ENCODE measurements at regions not wholly inside any gene's neighbourhood (a gene's known extent, or its start where the extent isn't known, plus 50 kb on each side); places are given as distances from the start of the nearest gene placed in this dataset.
A peak's percentile ranks its signal among the peaks of the same experiment; 100 is the strongest.

GRCh38 chr5:52043543-52043942 is 660.3 kb downstream of the ISL1 start:
- Histone ChIP-seq H3K4me3 (ENCODE audit: low read length) (no peak overlapping the region), H3K9me2 (ENCODE audit: insufficient read depth, low read length) (no peaks in the 10 kb centered on the region)

GRCh38 chr5:52051759-52052158 is 668.5 kb downstream of the ISL1 start:
- Histone ChIP-seq H3K9me2 (ENCODE audit: insufficient read depth, low read length) (no peaks in the 10 kb centered on the region), H3K36me3 (ENCODE audit: insufficient read depth, low read length) (no peaks in the 10 kb centered on the region), H3K27me3 (ENCODE audit: insufficient read depth, low read depth, low read length) (no peaks in the 10 kb centered on the region), H3K4me3 (ENCODE audit: low read length) (no peak overlapping the region), H3K4me2 (ENCODE audit: low read length) (no peak overlapping the region), H3K79me2 (replicated peaks; ENCODE audit: insufficient read depth, low read length) (no peaks in the 10 kb centered on the region), H2AFZ (ENCODE audit: low read depth, low read length) (no peak overlapping the region), H3K9ac (ENCODE audit: low read length) (no peak overlapping the region), H3K27ac (ENCODE audit: low read length) (no peak overlapping the region), H3F3A (ENCODE audit: insufficient read depth, low read length, poor library complexity, severe bottlenecking) (no peaks in the 10 kb centered on the region), H4K20me1 (ENCODE audit: insufficient read depth) (no peaks in the 10 kb centered on the region), H3K9me3 (ENCODE audit: low read length) (no peaks in the 10 kb centered on the region)
- no peak for TF ChIP-seq RAD21 (conservative IDR thresholded peaks at IDR 0.05)
- TF ChIP-seq EP300 (conservative IDR thresholded peaks at IDR 0.05; ENCODE audit: poor library complexity, severe bottlenecking): no peak
- TF ChIP-seq CTCF (IDR thresholded peaks at IDR 0.05; ENCODE audit: poor library complexity, severe bottlenecking): no peak
- TF ChIP-seq TAF1 (IDR thresholded peaks at IDR 0.05; ENCODE audit: low read depth): no peak
- no peak for TF ChIP-seq POLR2AphosphoS5 (IDR thresholded peaks at IDR 0.05)
- no peak for TF ChIP-seq EZH2 (IDR thresholded peaks at IDR 0.05; ENCODE audit: borderline replicate concordance, insufficient read depth, low read length, poor library complexity, severe bottlenecking)
- TF ChIP-seq SMC3 (conservative IDR thresholded peaks at IDR 0.05; ENCODE audit: poor library complexity): no peak
- no peak for TF ChIP-seq MXI1 (conservative IDR thresholded peaks at IDR 0.05; ENCODE audit: poor library complexity, severe bottlenecking)
- no peak for TF ChIP-seq REST (IDR thresholded peaks at IDR 0.05; ENCODE audit: borderline replicate concordance)

More at GRCh38 chr5:52043543-52043942, 660.3 kb downstream of the ISL1 start:
- Histone ChIP-seq H4K20me1 (ENCODE audit: insufficient read depth) (no peaks in the 10 kb centered on the region), H3F3A (ENCODE audit: insufficient read depth, low read length, poor library complexity, severe bottlenecking) (peaks cover 18% of the 10 kb centered on the region), H3K36me3 (ENCODE audit: insufficient read depth, low read length) (no peaks in the 10 kb centered on the region), H3K27ac (ENCODE audit: low read length) (peak overlapping the region; percentile 90), H3K9ac (ENCODE audit: low read length) (no peak overlapping the region), H3K4me2 (ENCODE audit: low read length) (no peak overlapping the region), H3K27me3 (ENCODE audit: insufficient read depth, low read depth, low read length) (no peaks in the 10 kb centered on the region), H2AFZ (ENCODE audit: low read depth, low read length) (no peak overlapping the region), H3K79me2 (replicated peaks; ENCODE audit: insufficient read depth, low read length) (no peaks in the 10 kb centered on the region), H3K9me3 (ENCODE audit: low read length) (no peaks in the 10 kb centered on the region)
- TF ChIP-seq RAD21 (conservative IDR thresholded peaks at IDR 0.05) (no peak), POLR2AphosphoS5 (IDR thresholded peaks at IDR 0.05) (peak; percentile 47), EP300 (conservative IDR thresholded peaks at IDR 0.05; ENCODE audit: poor library complexity, severe bottlenecking) (peak; percentile 77)

GRCh38 chr5:52063186-52063585 is 679.9 kb downstream of the ISL1 start:
- Histone ChIP-seq H3K9me2 (ENCODE audit: insufficient read depth, low read length) (no peaks in the 10 kb centered on the region), H3K27me3 (ENCODE audit: insufficient read depth, low read depth, low read length) (no peaks in the 10 kb centered on the region), H3K9me3 (ENCODE audit: low read length) (no peaks in the 10 kb centered on the region), H3F3A (ENCODE audit: insufficient read depth, low read length, poor library complexity, severe bottlenecking) (no peaks in the 10 kb centered on the region), H3K4me3 (ENCODE audit: low read length) (no peak overlapping the region), H3K36me3 (ENCODE audit: insufficient read depth, low read length) (no peaks in the 10 kb centered on the region), H3K4me2 (ENCODE audit: low read length) (no peak overlapping the region), H3K9ac (ENCODE audit: low read length) (no peak overlapping the region), H3K27ac (ENCODE audit: low read length) (no peak overlapping the region), H4K20me1 (ENCODE audit: insufficient read depth) (no peaks in the 10 kb centered on the region), H2AFZ (ENCODE audit: low read depth, low read length) (no peak overlapping the region), H3K79me2 (replicated peaks; ENCODE audit: insufficient read depth, low read length) (no peaks in the 10 kb centered on the region)
- TF ChIP-seq CTCF (IDR thresholded peaks at IDR 0.05; ENCODE audit: poor library complexity, severe bottlenecking): no peak
- no peak for TF ChIP-seq RAD21 (conservative IDR thresholded peaks at IDR 0.05)
- no peak for TF ChIP-seq TAF1 (IDR thresholded peaks at IDR 0.05; ENCODE audit: low read depth)
- no peak for TF ChIP-seq POLR2AphosphoS5 (IDR thresholded peaks at IDR 0.05)
- TF ChIP-seq REST (IDR thresholded peaks at IDR 0.05; ENCODE audit: borderline replicate concordance): no peak
- no peak for TF ChIP-seq SMC3 (conservative IDR thresholded peaks at IDR 0.05; ENCODE audit: poor library complexity)
- no peak for TF ChIP-seq MXI1 (conservative IDR thresholded peaks at IDR 0.05; ENCODE audit: poor library complexity, severe bottlenecking)
- no peak for TF ChIP-seq EZH2 (IDR thresholded peaks at IDR 0.05; ENCODE audit: borderline replicate concordance, insufficient read depth, low read length, poor library complexity, severe bottlenecking)
- no peak for TF ChIP-seq EP300 (conservative IDR thresholded peaks at IDR 0.05; ENCODE audit: poor library complexity, severe bottlenecking)
